T-helper 2 cell treated with Interferon-gamma antibody and Interleukin-4, amounts not matched to agents 5 μg/mL and 100 μg/mL, for 36 hours (primary cell): ENCODE measurements at regions not wholly inside any gene's neighbourhood (a gene's known extent, or its start where the extent isn't known, plus 50 kb on each side); places are given as distances from the start of the nearest gene placed in this dataset.

Experiments used
- DNase-seq: peaks from one replicate; pipeline ENCODE4 v3.0.0; 2021; ENCODE audit warnings: low spot score
- H3K27ac Mint-ChIP-seq: one replicate; pipeline ENCODE4 v1.8.0; 2021; ENCODE audit warnings: mild to moderate bottlenecking, mixed read lengths
- H3K27me3 Mint-ChIP-seq: one replicate; pipeline ENCODE4 v1.8.0; 2021; ENCODE audit warnings: low read depth, mixed read lengths
- H3K36me3 Mint-ChIP-seq: one replicate; pipeline ENCODE4 v1.8.0; 2021; ENCODE audit warnings: low read depth, mixed read lengths
- H3K4me1 Mint-ChIP-seq: one replicate; pipeline ENCODE4 v1.8.0; 2021; ENCODE audit warnings: low read depth, mixed read lengths
- H3K4me3 Mint-ChIP-seq: one replicate; pipeline ENCODE4 v1.8.0; 2022; ENCODE audit warnings: mild to moderate bottlenecking, moderate library complexity, mixed read lengths
- H3K9me3 Mint-ChIP-seq: one replicate; pipeline ENCODE4 v1.8.0; 2021; ENCODE audit warnings: mixed read lengths

DNA sequence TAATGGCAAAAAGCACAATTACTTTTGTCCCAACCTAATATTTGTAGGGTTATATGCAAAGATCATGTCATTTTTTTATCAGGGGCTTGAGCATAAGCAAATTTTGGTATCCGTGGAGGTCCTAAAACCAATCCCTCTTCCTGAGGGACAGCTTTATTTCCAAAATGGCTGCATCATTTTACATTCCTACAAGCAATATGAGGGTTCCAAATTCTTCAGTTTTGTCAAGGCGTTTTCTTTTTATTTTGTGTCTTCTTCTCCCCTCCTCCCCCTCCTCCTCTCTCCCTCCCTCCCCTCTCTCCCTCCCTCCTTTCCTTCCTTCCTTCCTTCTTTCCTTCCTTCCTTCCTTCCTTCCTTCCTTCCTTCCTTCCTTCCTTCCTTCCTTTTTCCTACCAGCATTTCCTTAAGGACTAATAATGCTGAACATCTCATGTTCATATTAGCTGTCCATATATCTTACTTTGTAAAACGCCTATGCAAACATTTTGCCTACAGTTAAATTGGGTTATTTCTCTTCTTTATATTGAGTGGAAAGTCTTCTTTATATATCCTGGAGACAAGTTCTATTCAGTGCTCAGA is 881.8 kb downstream of the DCDC2C start:
- H3K36me3 Mint-ChIP-seq, result no peaks in the 10 kb centered on the region
- DNase-seq, result no peak
- no peaks in the 10 kb centered on the region for H3K27me3 Mint-ChIP-seq
- peaks cover 38% of the 10 kb centered on the region for H3K9me3 Mint-ChIP-seq
- H3K27ac Mint-ChIP-seq, result no peak overlapping the region
- H3K4me3 Mint-ChIP-seq, result no peak overlapping the region
- H3K4me1 Mint-ChIP-seq, result no peaks in the 10 kb centered on the region

DNA sequence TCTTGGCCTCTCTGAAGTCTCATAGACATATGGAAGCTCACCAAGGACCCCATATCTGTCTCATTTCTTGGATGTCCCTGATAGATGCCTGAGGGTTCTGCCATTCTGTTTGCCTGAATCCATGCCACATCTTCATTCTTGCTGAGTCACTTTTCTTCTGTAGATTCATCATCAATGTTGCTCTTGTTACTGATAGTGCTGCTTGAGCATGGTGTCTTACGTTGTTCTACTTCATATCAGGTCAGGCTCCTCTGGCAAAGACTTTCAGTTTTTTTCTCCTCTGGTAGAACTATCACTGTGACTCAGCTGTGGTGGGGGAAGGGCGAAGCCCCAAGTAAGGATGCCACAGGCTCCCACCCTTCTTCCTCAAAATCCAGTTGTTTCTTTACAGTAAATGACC is 885.2 kb downstream of the DCDC2C start:
- no peaks in the 10 kb centered on the region for H3K27me3 Mint-ChIP-seq
- H3K4me3 Mint-ChIP-seq, result no peak overlapping the region
- H3K36me3 Mint-ChIP-seq, result no peaks in the 10 kb centered on the region
- DNase-seq, result no peak
- peaks cover 30% of the 10 kb centered on the region for H3K9me3 Mint-ChIP-seq
- H3K4me1 Mint-ChIP-seq, result no peaks in the 10 kb centered on the region
- no peak overlapping the region for H3K27ac Mint-ChIP-seq

DNA sequence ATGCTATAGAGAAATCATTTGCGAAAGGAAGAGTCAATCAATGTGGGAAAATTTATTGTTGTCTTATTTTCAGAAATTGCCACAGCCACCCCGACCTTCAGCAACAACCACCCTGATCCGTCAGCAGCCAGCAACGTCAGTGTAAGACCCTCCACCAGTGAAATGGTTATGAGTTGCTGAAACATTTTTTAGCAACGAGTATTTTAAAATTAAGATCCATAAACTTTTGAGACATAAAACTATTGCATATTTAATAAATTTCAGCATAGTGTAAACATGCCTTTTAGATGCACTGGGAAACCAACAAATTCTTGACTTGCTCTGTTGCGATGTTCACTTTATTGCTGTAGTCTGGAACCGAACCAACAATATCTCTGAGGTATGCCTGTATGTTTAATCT is 887.9 kb downstream of the DCDC2C start:
- no peak overlapping the region for H3K4me3 Mint-ChIP-seq
- no peaks in the 10 kb centered on the region for H3K4me1 Mint-ChIP-seq
- H3K27ac Mint-ChIP-seq, result no peak overlapping the region
- no peaks in the 10 kb centered on the region for H3K36me3 Mint-ChIP-seq
- no peak for DNase-seq
- H3K27me3 Mint-ChIP-seq, result no peaks in the 10 kb centered on the region
- H3K9me3 Mint-ChIP-seq, result peaks cover 38% of the 10 kb centered on the region

DNA sequence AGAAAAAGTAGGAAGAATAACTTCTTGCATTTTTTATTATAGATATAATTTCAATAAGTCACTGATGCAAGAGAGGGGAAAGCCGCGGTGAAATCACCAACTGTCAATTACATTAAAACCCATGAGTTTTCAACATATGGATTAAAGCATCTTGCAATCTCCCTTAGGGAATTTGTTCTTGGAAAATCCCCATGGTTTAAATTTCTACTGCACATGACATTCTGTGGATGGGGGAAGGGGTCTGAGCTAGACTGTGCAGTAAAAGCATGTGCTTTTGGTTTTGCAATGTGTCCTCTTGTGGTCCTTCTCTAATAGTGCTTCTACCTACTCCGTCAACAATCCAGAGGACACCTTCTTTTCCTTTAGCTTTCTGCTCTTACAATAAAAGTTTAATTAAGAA is 894.0 kb downstream of the DCDC2C start:
- Mint-ChIP-seq H3K27ac (no peak overlapping the region), H3K9me3 (peaks cover 27% of the 10 kb centered on the region), H3K27me3 (no peaks in the 10 kb centered on the region), H3K4me1 (no peaks in the 10 kb centered on the region), H3K36me3 (no peaks in the 10 kb centered on the region), H3K4me3 (no peak overlapping the region)
- DNase-seq, result no peak

DNA sequence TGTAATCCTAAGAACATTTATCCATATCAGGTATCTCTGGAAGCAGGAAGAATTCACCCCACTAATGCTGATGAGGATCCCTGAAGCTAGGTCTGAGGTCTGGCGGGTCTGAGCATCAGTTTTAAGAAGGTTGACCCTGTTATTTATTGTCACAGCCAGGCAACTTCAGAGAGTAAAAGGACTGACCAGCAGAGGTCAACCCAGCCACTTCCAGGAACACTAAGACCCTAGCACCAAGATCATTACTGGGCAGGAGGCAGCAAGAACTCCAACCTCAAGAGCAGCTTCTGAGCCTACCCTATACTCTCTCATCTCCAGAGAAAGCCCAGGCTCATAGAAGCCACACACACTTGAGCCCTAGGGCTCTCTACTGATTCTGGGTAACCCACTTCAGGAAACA is 901.4 kb downstream of the DCDC2C start:
- peaks cover 13% of the 10 kb centered on the region for H3K9me3 Mint-ChIP-seq
- H3K27me3 Mint-ChIP-seq, result no peaks in the 10 kb centered on the region
- H3K27ac Mint-ChIP-seq, result no peak overlapping the region
- DNase-seq, result no peak
- H3K4me3 Mint-ChIP-seq, result no peak overlapping the region
- H3K36me3 Mint-ChIP-seq, result no peaks in the 10 kb centered on the region
- H3K4me1 Mint-ChIP-seq, result no peaks in the 10 kb centered on the region

DNA sequence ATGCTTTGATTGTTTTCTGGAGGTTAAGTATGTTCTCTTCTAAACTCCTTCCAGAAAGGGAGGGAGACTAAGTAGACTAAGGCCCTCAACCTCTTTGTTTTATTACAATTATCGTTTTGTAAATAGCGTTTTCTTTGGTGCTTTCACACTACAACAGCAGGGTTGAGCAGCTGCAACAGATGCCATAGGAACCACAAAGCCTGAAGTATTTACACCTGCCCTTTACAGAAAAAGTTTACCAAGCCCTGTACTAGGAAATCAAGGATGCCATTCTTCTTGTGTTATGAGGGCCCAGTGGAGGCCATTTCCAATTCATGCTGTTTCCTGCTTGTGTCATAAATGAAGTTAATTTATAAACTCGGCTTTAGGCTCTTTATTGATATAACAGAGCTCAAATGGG is 914.8 kb downstream of the DCDC2C start:
- no peak for DNase-seq
- H3K27me3 Mint-ChIP-seq, result no peaks in the 10 kb centered on the region
- no peak overlapping the region for H3K27ac Mint-ChIP-seq
- no peak overlapping the region for H3K4me3 Mint-ChIP-seq
- H3K36me3 Mint-ChIP-seq, result no peaks in the 10 kb centered on the region
- H3K4me1 Mint-ChIP-seq, result no peaks in the 10 kb centered on the region
- H3K9me3 Mint-ChIP-seq, result peaks cover 61% of the 10 kb centered on the region

DNA sequence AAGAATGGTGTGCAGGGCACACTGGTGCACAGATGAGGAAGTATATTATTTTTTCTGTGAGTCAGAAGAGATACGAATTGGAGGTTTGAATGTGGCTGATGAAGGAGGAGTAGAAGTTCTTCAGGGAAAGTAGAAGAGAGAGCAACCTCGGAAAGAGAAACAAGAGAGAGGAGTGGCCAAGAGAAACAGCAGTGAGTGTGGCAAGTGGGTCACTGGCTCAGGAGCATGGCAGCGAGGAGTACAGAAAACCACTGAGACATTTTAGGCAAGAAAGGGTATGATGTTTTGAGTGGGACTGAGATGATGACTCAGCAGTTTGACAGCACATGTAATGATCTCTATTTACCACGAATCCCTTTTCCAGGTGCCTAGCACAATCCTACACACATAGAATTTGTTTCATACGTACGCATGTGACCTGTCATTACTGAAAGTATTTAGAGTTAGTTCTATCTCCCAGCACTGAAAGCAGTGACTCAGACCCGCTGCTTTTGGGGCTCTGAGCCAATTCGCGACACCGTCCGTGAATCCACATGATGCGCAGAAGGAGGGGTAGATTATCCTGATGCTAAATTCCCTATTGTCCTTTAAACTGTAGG is 915.4 kb downstream of the DCDC2C start:
- no peaks in the 10 kb centered on the region for H3K4me1 Mint-ChIP-seq

DNA sequence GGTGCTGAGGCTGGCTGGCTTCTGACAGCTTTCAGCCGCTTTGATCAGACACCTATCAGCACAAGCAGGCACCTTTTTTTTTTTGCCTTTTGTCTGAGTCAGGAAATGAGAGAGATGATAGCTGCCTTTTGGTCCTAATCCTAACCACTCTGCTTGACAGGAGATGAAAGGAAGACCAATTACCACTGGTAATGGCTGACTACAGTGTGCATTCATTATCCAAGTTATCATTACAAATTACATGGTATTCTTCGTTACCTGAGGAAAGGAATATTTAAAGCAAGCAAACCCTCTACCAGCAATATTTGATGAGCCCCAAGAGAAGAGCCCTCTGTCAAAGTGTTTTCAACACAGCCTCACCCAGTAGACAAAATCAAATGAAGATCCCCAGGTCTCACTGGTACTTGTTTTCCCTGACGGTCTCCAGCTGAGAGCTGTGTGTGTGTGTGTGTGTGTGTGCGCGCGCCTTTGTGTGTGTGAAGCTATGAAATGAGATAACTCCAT is 925.7 kb downstream of the DCDC2C start:
- Mint-ChIP-seq H3K27ac (no peak overlapping the region), H3K9me3 (peaks cover 27% of the 10 kb centered on the region), H3K4me1 (no peaks in the 10 kb centered on the region), H3K36me3 (no peaks in the 10 kb centered on the region), H3K27me3 (no peaks in the 10 kb centered on the region), H3K4me3 (no peak overlapping the region)
- no peak for DNase-seq

More for the DNA sequence above, 915.4 kb downstream of the DCDC2C start:
- Mint-ChIP-seq H3K9me3 (peaks cover 62% of the 10 kb centered on the region), H3K27me3 (no peaks in the 10 kb centered on the region), H3K27ac (no peak overlapping the region), H3K36me3 (no peaks in the 10 kb centered on the region), H3K4me3 (no peak overlapping the region)
- DNase-seq, result no peak

DNA sequence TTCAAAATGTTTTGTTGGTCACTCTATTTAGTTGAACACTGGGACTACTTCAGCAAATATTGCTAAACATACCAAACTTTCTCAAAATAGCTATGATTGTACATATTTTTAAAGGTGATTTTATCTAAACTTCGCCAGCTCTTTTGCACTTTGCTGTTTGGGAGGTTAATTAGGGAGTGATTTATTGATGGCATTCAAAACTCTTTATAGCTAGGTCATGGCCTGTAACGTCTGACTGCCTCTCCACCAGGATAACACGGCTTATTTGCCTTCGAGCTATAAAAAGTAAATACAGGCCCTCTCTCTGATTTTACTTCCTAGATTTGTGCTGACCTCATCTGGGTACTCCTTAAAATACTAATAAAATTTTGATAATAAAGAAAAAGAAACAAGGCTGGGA is 931.9 kb downstream of the DCDC2C start:
- H3K27ac Mint-ChIP-seq, result no peak overlapping the region
- no peaks in the 10 kb centered on the region for H3K36me3 Mint-ChIP-seq
- no peak for DNase-seq
- H3K4me1 Mint-ChIP-seq, result no peaks in the 10 kb centered on the region
- peaks cover 23% of the 10 kb centered on the region for H3K9me3 Mint-ChIP-seq
- no peaks in the 10 kb centered on the region for H3K27me3 Mint-ChIP-seq
- H3K4me3 Mint-ChIP-seq, result no peak overlapping the region

DNA sequence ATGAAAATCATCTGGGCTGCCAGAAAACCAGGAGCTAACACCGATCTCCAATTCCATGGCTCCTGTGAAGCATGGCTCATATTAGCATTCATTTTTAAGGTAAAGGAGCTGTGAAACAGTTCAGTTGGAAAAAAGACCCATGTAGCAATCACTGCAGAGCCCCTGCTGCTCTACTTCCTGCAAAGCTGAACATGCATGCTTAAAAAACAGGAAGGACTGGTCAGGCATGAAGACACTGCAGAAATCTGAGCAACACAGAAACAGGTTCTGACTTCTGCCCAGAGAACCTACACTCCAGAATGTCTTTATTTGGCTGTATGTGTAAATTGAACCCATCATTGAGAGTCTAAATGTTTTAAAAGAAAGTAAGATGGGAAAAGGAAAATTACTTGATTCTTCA is 950.6 kb downstream of the DCDC2C start:
- Mint-ChIP-seq H3K27me3 (no peaks in the 10 kb centered on the region), H3K4me3 (no peak overlapping the region), H3K27ac (no peak overlapping the region), H3K4me1 (no peaks in the 10 kb centered on the region), H3K9me3 (peaks cover 44% of the 10 kb centered on the region), H3K36me3 (no peaks in the 10 kb centered on the region)
- DNase-seq, result no peak

DNA sequence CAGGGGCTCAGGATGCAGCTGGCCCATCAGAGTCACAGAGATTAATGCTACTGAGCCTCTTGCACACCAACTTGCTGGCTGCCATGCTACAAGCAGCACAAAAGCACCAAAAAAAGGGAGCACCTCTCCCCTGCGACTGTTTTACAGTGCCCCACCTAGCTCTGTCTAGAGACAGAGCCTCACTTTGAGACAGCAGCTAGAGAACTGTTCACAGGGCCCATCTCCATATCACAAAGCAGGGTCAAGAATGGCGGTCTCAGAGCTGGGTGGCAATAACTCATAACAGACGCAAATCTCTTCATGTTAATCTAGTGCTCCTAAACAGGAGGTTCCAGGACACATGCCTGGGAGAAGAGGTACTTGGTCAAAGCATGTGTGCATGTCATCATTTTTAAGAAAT is 953.0 kb downstream of the DCDC2C start:
- H3K4me3 Mint-ChIP-seq, result no peak overlapping the region
- H3K27me3 Mint-ChIP-seq, result no peaks in the 10 kb centered on the region
- no peaks in the 10 kb centered on the region for H3K36me3 Mint-ChIP-seq
- no peaks in the 10 kb centered on the region for H3K4me1 Mint-ChIP-seq
- H3K27ac Mint-ChIP-seq, result no peak overlapping the region
- DNase-seq, result no peak
- peaks cover 40% of the 10 kb centered on the region for H3K9me3 Mint-ChIP-seq

DNA sequence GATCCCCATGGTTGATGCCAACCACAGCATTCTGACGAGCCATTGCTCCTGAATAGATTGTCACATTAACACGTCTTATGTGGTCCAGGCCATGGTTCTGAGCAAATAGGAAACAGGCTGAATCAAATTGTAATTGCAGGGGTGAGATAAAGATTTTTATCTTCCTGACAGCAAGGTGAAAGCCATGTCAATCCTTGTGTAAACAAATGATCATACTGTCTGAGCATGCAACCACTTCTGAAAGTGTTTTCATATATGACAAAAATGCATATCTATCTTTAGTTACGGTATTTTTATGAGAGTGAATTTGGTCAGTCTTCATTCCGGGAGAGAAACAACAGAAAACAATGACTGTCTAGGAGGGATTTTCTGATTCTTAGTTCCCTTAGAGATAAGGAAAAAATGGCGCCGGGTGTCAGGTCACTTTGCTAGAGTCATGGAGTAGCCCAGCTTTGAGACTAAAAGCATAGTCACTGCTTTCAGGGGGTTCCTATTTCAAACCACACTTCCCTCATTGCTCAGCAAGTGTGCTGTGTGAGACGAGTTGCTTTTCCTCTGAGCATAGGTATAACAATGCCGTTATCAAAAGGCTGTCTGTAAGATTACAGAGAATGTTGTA is 958.9 kb downstream of the DCDC2C start:
- H3K27me3 Mint-ChIP-seq, result no peaks in the 10 kb centered on the region
- no peak for DNase-seq
- H3K4me3 Mint-ChIP-seq, result no peak overlapping the region
- H3K9me3 Mint-ChIP-seq, result peaks cover 46% of the 10 kb centered on the region
- H3K27ac Mint-ChIP-seq, result no peak overlapping the region
- H3K4me1 Mint-ChIP-seq, result no peaks in the 10 kb centered on the region
- H3K36me3 Mint-ChIP-seq, result no peaks in the 10 kb centered on the region

DNA sequence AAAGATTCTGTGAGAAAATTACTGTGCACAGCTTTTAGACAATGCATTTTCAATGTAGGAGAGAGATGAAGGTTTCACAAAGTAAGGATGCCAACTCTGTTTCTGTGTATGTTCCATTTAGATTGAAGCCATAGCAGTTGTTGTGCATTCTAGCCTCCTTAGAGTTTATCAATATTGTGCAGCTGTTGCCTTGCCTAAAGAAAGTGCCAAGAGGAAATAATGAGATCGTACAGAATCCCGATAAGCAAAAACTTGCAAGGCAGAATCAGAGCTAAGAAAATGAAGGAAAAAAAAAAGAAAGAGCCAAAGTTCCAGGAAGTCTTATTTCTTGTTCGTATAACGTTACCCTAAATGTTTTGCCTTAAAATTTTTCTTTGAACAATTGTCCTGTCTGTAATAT is 965.0 kb downstream of the DCDC2C start:
- no peak for DNase-seq
- no peaks in the 10 kb centered on the region for H3K27me3 Mint-ChIP-seq
- no peak overlapping the region for H3K27ac Mint-ChIP-seq
- no peaks in the 10 kb centered on the region for H3K4me1 Mint-ChIP-seq
- H3K4me3 Mint-ChIP-seq, result no peak overlapping the region
- H3K9me3 Mint-ChIP-seq, result peaks cover 31% of the 10 kb centered on the region
- no peaks in the 10 kb centered on the region for H3K36me3 Mint-ChIP-seq

DNA sequence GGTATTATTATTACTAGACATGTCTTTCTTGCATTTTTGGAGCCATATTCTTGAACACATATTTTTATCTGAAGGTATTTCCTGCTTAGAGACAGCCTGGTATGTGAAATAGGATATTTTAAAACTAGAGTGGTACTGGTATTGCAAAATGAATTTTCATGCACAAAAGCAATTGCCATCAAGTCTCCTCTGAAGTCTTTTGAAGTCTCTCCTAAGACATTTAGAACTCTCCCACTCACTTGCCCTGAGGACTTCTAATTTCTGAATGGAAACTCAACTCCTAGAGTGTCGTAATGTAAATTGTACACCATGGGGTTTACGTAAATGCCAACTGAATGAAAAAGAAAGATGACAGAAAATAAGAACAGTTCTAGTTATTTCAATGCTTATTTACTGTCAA is 967.0 kb downstream of the DCDC2C start:
- Mint-ChIP-seq H3K4me1 (no peaks in the 10 kb centered on the region), H3K4me3 (no peak overlapping the region), H3K9me3 (peaks cover 26% of the 10 kb centered on the region), H3K36me3 (no peaks in the 10 kb centered on the region), H3K27ac (no peak overlapping the region), H3K27me3 (no peaks in the 10 kb centered on the region)
- no peak for DNase-seq
